Karpas-422 (cell line): ENCODE measurements at regions not wholly inside any gene's neighbourhood (a gene's known extent, or its start where the extent isn't known, plus 50 kb on each side); places are given as distances from the start of the nearest gene placed in this dataset.

Source experiments
- DNase-seq: peaks from one replicate; pipeline ENCODE4 v3.0.0-alpha.2; 2015
- H2AFZ ChIP-seq: fragments of 200-600 bp; sonication (generic); 2 replicates; pipeline ENCODE4 v1.6.1; 2014; ENCODE audit warnings: antibody characterized with exemption, low read length, mixed read lengths
- H3K27ac ChIP-seq: fragments of 200-600 bp; sonication (generic); 2 replicates; pipeline ENCODE4 v1.5.1; 2014; ENCODE audit warnings: mild to moderate bottlenecking, low read length, moderate library complexity
- H3K27me3 ChIP-seq: fragments of 200-600 bp; sonication (generic); 2 replicates; pipeline ENCODE4 v1.6.1; 2014; ENCODE audit warnings: low read length, mixed read lengths
- H3K36me3 ChIP-seq: fragments of 200-600 bp; sonication (generic); 2 replicates; pipeline ENCODE4 v1.6.1; 2014; ENCODE audit warnings: low read length, mixed read lengths; ENCODE audit not compliant: insufficient read depth
- H3K4me1 ChIP-seq: fragments of 200-600 bp; sonication (generic); 2 replicates; pipeline ENCODE4 v1.6.1; 2014; ENCODE audit warnings: mild to moderate bottlenecking, low read length, mixed read lengths
- H3K4me2 ChIP-seq: fragments of 200-600 bp; sonication (generic); 2 replicates; pipeline ENCODE4 v1.6.1; 2014; ENCODE audit warnings: low read length, low read depth, mild to moderate bottlenecking; ENCODE audit not compliant: poor library complexity, severe bottlenecking
- H3K4me3 ChIP-seq: fragments of 200-600 bp; sonication (generic); 2 replicates; pipeline ENCODE4 v1.5.1; 2014; ENCODE audit warnings: mild to moderate bottlenecking, antibody characterized with exemption, low read length, mixed read lengths
- H3K79me2 ChIP-seq: fragments of 200-600 bp; sonication (generic); 2 replicates; pipeline ENCODE4 v1.6.1; 2014; ENCODE audit warnings: mild to moderate bottlenecking, low read length, mixed read lengths
- H3K9ac ChIP-seq: fragments of 200-600 bp; sonication (generic); 2 replicates; pipeline ENCODE4 v1.6.0; 2014; ENCODE audit warnings: low read length
- H3K9me2 ChIP-seq: fragments of 200-600 bp; sonication (generic), shearing (Covaris generic); replicated peaks from 2 replicates; pipeline ENCODE4 v1.6.0; 2014; ENCODE audit warnings: mild to moderate bottlenecking, low read length, moderate library complexity; ENCODE audit not compliant: insufficient read depth
- H3K9me3 ChIP-seq: fragments of 300-700, 200-600 bp; sonication (generic); 2 replicates; pipeline ENCODE4 v1.6.1; 2014; ENCODE audit warnings: low read length, mixed read lengths
- H4K20me1 ChIP-seq: fragments of 200-600 bp; sonication (generic); 2 replicates; pipeline ENCODE4 v1.6.1; 2014; ENCODE audit warnings: mild to moderate bottlenecking, antibody characterized with exemption, low read length, low read depth; ENCODE audit not compliant: insufficient read depth

DNA sequence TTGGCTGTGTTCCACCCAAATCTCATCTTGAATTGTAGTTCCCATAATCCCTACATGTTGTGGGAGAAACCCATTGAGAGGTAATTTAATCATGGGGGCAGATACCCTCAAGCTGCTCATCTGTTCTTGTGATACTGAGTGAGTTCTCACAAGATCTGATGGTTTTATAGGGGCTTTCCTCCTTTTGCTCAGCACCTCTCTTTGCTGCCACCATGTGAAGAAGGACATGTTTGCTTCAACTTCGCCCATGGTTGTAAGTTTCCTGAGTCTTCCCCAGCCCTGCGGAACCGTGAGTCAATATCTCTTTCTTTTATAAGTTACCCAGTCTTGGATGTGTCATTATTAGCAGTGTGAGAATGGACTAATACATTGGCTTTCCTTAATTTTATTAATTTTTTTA lies 527.8 kb downstream of the MDFIC start:
- no peak overlapping the region for H3K27ac ChIP-seq
- H2AFZ ChIP-seq = no peak overlapping the region
- H3K79me2 ChIP-seq = no peaks in the 10 kb centered on the region
- no peaks in the 10 kb centered on the region for H3K4me1 ChIP-seq
- no peaks in the 10 kb centered on the region for H3K36me3 ChIP-seq
- H3K4me3 ChIP-seq = no peak overlapping the region
- no peaks in the 10 kb centered on the region for H4K20me1 ChIP-seq
- peaks cover 17% of the 10 kb centered on the region for H3K9me3 ChIP-seq
- H3K9me2 ChIP-seq = no peaks in the 10 kb centered on the region
- no peaks in the 10 kb centered on the region for H3K27me3 ChIP-seq
- no peak overlapping the region for H3K4me2 ChIP-seq
- no peak for DNase-seq
- no peak overlapping the region for H3K9ac ChIP-seq

DNA sequence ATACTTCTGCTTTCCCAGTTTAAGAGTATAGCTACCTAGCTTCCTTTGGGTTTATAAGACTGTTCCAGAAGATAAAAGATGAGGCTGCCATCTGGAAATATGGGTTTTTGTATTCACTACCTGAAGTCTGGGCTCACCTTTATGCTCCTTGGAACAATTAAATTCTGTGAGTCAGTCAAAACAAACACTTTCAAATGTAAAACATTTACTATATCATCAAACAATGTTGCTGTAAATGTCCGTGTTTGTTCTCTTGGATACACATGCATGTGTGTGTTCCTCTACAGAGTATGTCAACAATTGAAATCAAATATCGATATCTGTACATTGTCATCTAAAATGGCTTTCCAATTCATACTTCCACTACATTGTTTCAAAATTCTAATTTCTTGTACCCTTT lies 525.6 kb downstream of the MDFIC start:
- no peak overlapping the region for H3K9ac ChIP-seq
- peaks cover 17% of the 10 kb centered on the region for H3K9me3 ChIP-seq
- no peaks in the 10 kb centered on the region for H3K79me2 ChIP-seq
- no peak overlapping the region for H3K27ac ChIP-seq
- no peak overlapping the region for H3K4me3 ChIP-seq
- H2AFZ ChIP-seq = no peak overlapping the region
- DNase-seq = no peak
- H3K36me3 ChIP-seq = no peaks in the 10 kb centered on the region
- H3K4me1 ChIP-seq = no peaks in the 10 kb centered on the region
- H3K4me2 ChIP-seq = no peak overlapping the region
- H3K27me3 ChIP-seq = no peaks in the 10 kb centered on the region
- no peaks in the 10 kb centered on the region for H3K9me2 ChIP-seq
- no peaks in the 10 kb centered on the region for H4K20me1 ChIP-seq

GRCh38 chr7:115441033-115441432 lies 519.1 kb downstream of the MDFIC start:
- Histone ChIP-seq H3K9me2 (no peaks in the 10 kb centered on the region), H3K4me2 (no peak overlapping the region), H3K79me2 (no peaks in the 10 kb centered on the region), H3K27ac (no peak overlapping the region), H3K27me3 (no peaks in the 10 kb centered on the region), H3K4me3 (no peak overlapping the region), H3K9me3 (peaks cover 17% of the 10 kb centered on the region), H4K20me1 (no peaks in the 10 kb centered on the region), H3K4me1 (no peaks in the 10 kb centered on the region), H3K9ac (no peak overlapping the region), H3K36me3 (no peaks in the 10 kb centered on the region), H2AFZ (no peak overlapping the region)
- DNase-seq = no peak

- H3K27me3 ChIP-seq = no peaks in the 10 kb centered on the region
- no peaks in the 10 kb centered on the region for H3K79me2 ChIP-seq
- no peak overlapping the region for H3K27ac ChIP-seq
- H3K9me2 ChIP-seq = no peaks in the 10 kb centered on the region
- DNase-seq = no peak
- no peak overlapping the region for H2AFZ ChIP-seq
- H3K9me3 ChIP-seq = peaks cover 27% of the 10 kb centered on the region
- no peaks in the 10 kb centered on the region for H3K4me1 ChIP-seq
- H3K36me3 ChIP-seq = no peaks in the 10 kb centered on the region
- no peak overlapping the region for H3K4me3 ChIP-seq
- H3K4me2 ChIP-seq = no peak overlapping the region
- no peak overlapping the region for H3K9ac ChIP-seq
- no peaks in the 10 kb centered on the region for H4K20me1 ChIP-seq
These were observed 513.3 kb downstream of the MDFIC start for GRCh38 chr7:115435178-115435577.

DNA sequence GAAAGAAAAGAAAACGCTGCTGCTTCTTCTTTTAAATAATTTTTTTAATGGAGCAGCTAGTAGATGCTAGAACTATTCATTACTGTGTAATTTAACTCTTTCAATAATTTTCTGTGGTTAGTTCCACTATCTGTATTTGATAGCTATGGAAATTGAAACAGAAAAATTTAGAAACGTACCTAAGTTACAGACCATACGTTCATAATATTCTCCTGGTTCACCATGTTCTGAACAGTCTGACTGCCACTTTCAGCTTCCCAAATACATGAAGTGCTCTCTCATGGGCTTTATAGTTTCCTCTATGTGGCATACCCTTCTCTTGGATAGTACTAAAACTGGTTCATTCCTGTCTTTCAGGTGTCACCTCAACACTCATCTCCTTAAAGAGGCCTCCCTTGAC lies 508.0 kb downstream of the MDFIC start:
- DNase-seq = no peak
- Histone ChIP-seq H3K4me3 (no peak overlapping the region), H3K36me3 (no peaks in the 10 kb centered on the region), H3K79me2 (no peaks in the 10 kb centered on the region), H2AFZ (no peak overlapping the region), H3K27ac (no peak overlapping the region), H3K4me2 (no peak overlapping the region), H3K4me1 (no peaks in the 10 kb centered on the region), H4K20me1 (no peaks in the 10 kb centered on the region), H3K9me3 (peaks cover 31% of the 10 kb centered on the region), H3K27me3 (no peaks in the 10 kb centered on the region), H3K9ac (no peak overlapping the region), H3K9me2 (no peaks in the 10 kb centered on the region)

- H3K4me1 ChIP-seq = no peaks in the 10 kb centered on the region
- H3K9me2 ChIP-seq = no peaks in the 10 kb centered on the region
- H4K20me1 ChIP-seq = no peaks in the 10 kb centered on the region
- no peaks in the 10 kb centered on the region for H3K79me2 ChIP-seq
- no peak overlapping the region for H2AFZ ChIP-seq
- no peak for DNase-seq
- no peaks in the 10 kb centered on the region for H3K27me3 ChIP-seq
- no peak overlapping the region for H3K9ac ChIP-seq
- H3K4me2 ChIP-seq = no peak overlapping the region
- no peak overlapping the region for H3K27ac ChIP-seq
- no peak overlapping the region for H3K4me3 ChIP-seq
- peaks cover 28% of the 10 kb centered on the region for H3K9me3 ChIP-seq
- H3K36me3 ChIP-seq = no peaks in the 10 kb centered on the region
These were observed 495.8 kb downstream of the MDFIC start for GRCh38 chr7:115417662-115418061.

- Histone ChIP-seq H3K9ac (no peak overlapping the region), H3K4me3 (no peak overlapping the region), H3K27ac (no peak overlapping the region), H3K79me2 (no peaks in the 10 kb centered on the region), H4K20me1 (no peaks in the 10 kb centered on the region), H3K27me3 (no peaks in the 10 kb centered on the region), H3K4me1 (peaks cover 6% of the 10 kb centered on the region), H3K9me2 (no peaks in the 10 kb centered on the region), H3K9me3 (peaks cover 14% of the 10 kb centered on the region), H2AFZ (0 out of 2 replicates have a peak overlapping the region, but pooled peaks have one; percentile 20), H3K4me2 (no peak overlapping the region), H3K36me3 (no peaks in the 10 kb centered on the region)
- DNase-seq = peak; percentile 46
These were observed 489.2 kb downstream of the MDFIC start for GRCh38 chr7:115410972-115411686.

DNA sequence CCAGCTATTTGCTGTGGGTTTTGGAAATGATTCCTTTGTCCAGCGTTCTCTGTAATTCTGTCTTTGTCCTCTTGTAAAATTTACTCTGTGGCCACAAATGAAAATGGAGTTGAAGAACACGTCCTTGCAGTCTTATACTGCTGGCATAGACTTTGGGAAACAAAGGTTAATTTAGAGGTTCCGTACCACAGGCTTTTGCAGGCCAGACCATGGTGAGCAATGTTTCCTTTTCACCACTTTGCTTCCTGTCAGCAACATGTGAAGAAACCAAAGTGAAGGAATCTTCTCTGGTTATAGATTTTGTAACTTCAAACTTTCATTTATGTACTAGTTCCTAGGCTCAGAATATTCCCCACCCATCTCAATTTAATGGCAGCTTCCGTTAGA lies 488.5 kb downstream of the MDFIC start:
- Histone ChIP-seq H3K9me3 (peaks cover 11% of the 10 kb centered on the region), H3K36me3 (no peaks in the 10 kb centered on the region), H3K4me1 (peaks cover 6% of the 10 kb centered on the region), H3K9me2 (no peaks in the 10 kb centered on the region), H3K79me2 (no peaks in the 10 kb centered on the region), H3K4me3 (no peak overlapping the region), H3K4me2 (no peak overlapping the region), H3K27me3 (no peaks in the 10 kb centered on the region), H4K20me1 (no peaks in the 10 kb centered on the region), H3K9ac (no peak overlapping the region), H3K27ac (no peak overlapping the region), H2AFZ (no peak overlapping the region)
- no peak for DNase-seq
